Activated CD4-positive, alpha-beta T cell treated with anti-CD3 and anti-CD28 coated beads for 1 hour (primary cell): ENCODE measurements at regions not wholly inside any gene's neighbourhood (a gene's known extent, or its start where the extent isn't known, plus 50 kb on each side); places are given as distances from the start of the nearest gene placed in this dataset.
"Not testable (repeated sequence)": the region's sequence is repeated elsewhere in the genome, so short reads cannot be mapped to it uniquely, and the experiment has no call there.

ENCODE experiments used
- DNase-seq: peaks from one replicate; pipeline ENCODE4 v3.0.0-alpha.2; 2020

- DNase-seq: no peak
Observed at GRCh38 chr7:156022483-156023459, 210.5 kb upstream of the SHH start.

- DNase-seq: no peak
Observed at GRCh38 chr7:156021471-156021870, 209.2 kb upstream of the SHH start.

DNA sequence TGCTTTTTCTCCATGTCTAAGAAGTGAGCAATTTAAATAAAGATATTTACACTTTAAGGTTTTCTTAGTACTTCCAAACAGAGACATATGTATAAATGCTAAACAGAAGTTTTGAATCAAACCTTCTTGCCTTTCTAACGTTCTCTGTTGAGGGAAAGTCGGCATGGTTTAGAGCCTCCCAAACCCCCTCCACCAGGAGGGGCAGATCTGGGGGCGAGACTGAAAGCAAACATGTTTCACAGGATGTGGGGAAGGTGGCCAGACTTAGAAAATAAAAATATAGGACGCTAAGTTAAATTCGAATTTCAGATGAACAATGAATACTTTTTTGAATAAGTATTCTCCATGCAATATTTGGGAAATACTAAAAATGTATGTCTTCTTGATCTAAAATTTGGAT is 208.3 kb upstream of the SHH start:
- no peak for DNase-seq

GRCh38 chr7:156019776-156020565 is 207.7 kb upstream of the SHH start:
- no peak for DNase-seq

DNA sequence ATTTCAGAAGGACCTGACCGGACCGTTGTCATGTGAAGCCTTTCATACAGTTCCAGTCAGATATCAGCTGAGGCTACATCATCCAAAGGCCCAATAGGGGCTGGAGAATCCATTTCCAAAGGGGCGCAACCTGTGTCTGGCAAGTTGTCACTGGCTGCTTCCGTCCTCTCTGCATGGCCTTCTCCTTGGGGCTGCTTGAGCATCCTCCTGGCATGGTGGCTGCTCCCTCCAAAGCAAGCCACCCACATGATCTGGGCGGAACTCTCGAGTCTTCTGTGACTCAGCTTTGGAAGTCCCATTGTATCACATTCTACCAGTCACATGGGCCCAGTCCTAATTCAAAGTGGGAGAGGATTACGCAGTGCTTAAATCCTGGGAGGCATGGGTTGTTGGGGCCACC is 207.0 kb upstream of the SHH start:
- DNase-seq: no peak

- DNase-seq: peak; percentile 6
Observed at GRCh38 chr7:156017916-156018700, 205.8 kb upstream of the SHH start.

DNA sequence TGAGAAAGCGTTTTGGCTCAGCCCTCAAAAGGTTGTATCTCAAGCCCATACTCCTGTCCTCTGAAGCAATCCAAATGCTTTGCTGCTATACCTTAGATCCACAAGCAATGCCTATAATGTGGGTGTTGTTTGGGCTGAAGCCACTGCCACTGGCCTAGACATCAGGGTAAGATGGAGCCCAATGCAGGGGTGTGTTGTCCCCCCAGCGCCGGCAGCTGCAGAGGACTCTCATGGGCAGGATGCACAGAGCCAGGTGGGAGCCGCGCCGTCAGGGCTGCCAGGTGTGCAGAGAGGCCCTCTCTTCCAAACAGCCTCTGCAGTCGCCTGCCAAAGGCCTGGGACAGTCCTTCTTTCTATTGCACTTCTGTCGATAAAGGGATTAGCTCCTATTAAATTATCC is 205.2 kb upstream of the SHH start:
- DNase-seq: no peak

DNA sequence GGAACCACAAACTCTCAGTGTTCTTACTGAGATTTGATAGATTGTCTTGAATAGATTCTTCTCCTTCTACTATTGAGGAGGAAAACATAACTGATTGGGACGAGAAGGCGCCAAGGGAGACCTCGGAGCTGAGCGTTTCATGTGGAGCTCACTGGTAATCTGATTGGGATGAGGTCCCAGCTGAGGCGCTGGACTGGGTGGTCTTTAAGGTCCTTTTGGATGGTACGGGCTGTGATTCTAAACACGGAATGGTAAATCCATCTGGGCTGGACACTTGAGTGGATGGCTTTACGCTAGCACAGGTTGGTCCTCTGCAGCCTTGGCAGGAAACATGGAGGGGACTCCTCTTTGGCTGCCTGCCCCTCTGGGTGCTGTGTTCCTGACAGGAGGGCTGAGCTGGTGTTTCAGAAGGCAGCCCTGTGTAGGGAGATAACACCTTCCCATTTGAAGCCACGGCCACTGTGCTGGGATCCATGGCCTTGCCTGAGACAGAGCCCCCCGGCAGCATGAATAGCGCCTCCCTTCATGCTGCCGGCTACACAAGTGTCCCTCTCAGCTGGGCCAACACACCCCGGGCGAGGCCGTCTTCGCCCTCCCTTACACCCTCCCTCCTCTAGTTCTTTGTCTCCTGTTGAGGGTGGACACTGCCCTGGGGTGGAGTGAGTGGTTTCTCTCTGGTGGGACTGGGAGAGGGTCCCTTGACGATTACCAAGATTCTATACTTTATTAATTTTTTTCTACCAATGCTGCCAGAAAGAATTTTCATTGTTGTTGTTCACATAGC is 203.2 kb upstream of the SHH start:
- no peak for DNase-seq

DNA sequence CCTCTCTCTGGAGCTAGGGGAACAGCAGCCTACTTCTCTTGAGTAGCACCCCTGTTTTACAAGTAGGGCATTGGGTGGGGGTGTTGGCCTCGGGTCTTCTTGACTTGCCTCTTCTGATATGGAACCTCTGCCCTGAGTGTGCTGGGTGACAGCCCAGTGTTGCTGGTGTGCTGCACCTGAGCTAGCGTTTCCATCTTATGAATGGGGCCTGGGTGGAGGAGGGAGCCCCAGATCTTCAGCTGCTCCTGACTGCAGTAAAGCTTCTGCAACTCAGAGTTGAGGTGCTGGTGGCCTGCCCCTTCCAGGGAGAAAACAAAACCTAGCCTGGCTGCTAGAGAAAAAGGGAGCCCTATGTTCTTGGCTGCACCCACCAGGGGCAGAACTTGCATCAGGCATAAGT is 202.5 kb upstream of the SHH start:
- no peak for DNase-seq

- DNase-seq: no peak
Observed at GRCh38 chr7:156014201-156014600, 201.9 kb upstream of the SHH start.

DNA sequence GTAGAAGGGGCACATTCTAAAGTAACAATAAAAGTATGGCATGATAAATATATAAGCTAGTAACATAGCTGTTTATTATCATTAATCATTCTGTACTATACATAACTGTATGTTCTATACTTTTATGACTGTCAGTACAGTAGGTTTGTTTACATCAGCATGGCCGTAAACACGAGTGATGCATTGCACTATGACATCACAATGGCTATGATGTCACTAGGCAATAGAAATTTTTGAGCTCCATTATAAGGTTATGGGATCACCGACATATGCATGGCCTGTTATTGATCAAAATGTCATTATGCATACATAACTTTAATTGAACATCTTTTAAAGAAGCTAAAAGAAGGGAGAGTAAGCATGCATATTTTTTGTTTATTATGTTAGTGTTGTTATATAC is 200.1 kb upstream of the SHH start:
- no peak for DNase-seq

- no peak for DNase-seq
Observed at GRCh38 chr7:156009569-156009968, 197.3 kb upstream of the SHH start.

DNA sequence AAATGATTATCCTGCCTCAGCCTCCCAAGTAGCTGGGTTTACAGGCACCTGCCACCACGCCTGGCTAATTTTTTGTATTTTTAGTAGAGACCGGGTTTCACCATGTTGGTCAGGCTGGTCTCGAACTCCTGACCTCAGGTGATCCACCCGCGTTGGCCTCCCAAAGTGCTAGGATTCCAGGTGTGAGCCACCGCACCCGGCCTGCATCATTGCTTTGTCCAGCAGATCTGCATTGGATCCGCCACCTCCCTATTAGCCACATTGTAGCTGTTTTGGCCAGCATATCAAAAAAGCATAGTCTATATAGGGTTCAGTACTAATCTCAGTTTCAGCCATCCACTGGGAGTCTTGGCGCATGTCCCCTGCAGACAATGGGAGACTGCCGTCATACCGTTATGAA is 194.6 kb upstream of the SHH start:
- DNase-seq: not testable (repeated sequence)

GRCh38 chr7:156006024-156006423 is 193.8 kb upstream of the SHH start:
- no peak for DNase-seq

GRCh38 chr7:156005202-156005691 is 193.0 kb upstream of the SHH start:
- no peak for DNase-seq

DNA sequence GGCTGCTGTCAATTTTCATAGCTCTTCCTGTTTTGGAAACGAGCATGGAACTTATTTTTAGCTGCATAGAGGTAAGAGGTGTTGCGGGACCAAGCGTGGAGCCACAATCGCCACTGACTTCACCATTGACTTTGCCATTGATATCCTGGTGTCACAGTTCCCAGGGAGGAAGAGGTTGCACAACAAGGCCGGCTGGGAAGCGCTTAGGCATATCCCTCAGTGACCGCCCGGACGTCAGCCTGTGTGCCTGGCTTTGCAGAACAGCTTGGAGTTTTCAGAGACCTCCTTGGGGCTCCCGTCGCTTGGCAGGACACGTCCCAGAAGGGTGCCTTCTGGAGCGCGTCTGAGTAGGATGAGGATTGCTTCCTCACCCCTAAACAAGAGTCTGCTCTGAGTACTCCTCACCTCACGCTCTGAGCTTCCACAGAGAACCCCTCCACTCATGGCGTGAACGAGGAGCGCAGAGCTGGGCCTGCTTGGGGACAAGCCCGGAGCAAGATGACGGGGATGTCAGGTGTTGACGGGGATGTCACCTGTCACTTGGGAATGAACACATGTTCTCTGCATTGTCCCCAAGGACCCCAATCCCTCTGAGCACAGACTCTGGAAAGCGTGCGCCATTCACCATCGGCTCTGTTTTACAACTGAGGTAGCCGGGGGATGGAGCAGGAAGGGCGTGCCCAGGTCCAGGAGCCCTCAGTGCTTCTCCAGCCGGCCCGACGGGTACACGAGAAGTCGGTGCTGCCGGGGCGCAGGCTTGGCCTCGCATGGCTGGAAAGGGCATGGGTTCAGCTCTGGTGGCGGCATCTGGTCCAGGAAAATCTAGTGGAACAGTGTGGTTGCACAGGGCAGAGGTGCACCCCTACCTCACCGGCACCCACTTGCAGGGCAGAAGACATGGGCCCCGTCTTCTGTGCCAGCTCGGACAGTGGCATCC is 192.3 kb upstream of the SHH start:
- no peak for DNase-seq

DNA sequence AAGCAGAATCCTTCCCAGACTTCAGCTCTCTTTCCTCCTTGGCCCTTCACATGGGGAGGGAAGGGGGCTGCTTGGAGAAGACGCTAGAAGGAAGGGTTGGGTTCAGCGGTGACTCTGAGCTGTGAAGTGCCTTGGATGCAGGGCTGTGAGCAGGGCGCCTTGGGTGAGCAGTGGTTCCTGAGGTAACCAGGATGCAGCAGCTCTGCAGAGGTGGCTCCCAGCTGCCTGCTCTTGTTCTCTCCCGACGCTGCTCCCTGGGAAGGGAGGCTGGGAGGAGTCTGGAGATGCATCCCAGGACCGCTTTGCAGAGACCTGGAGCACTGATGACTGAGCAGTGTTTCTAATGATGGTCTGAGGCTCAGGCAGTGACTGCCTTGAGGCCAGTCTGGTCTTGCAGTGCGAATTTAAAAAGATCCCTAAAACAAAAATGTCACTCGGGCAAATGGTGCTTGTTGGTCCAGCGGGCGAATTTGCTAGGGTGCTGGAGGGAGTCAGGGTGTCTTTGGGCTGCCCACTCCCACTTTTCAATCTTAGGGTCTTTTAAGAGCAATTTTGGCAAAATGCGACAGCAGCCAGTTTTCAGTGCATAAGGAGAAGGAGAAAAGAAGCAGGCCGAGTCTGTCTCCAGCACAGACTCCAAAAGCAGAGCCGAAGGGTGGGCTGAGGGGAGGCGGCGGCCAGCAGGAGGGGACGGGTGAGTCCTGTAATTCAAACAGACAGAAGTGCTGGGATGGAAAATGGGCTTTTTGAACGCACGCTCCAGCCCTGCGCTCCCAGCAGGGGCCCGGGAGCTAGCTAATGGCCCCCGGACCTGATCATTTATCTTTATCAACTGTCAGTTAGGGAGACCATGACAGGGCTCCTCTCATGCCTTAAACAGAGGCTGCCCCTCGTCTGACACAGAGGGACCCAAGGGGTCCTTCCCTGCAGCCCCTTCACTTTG is 191.2 kb upstream of the SHH start:
- no peak for DNase-seq

GRCh38 chr7:156002362-156003066 is 190.3 kb upstream of the SHH start:
- no peak for DNase-seq
